Right lobe of liver (tissue), 4 donors: ENCODE measurements at regions not wholly inside any gene's neighbourhood (a gene's known extent, or its start where the extent isn't known, plus 50 kb on each side); places are given as distances from the start of the nearest gene placed in this dataset.

Source experiments
- CTCF ChIP-seq, 4 donors: fragments of 200-600 bp in 3 of 4; fragments of 450-650 bp in 1 of 4; IDR thresholded peaks; one replicate each; pipeline versions ENCODE4 v1.5.1 to v1.8.0; 2016 to 2022; ENCODE audit warnings: antibody characterized with exemption in 4 of 4, mild to moderate bottlenecking in 2 of 4
- POLR2A ChIP-seq: fragments of 450-650 bp; IDR thresholded peaks from one replicate; pipeline ENCODE4 v1.6.1; 2017; ENCODE audit warnings: antibody characterized with exemption, mild to moderate bottlenecking
- donor health status: DM: no; HTN: no; CAD: no.
- donor health status: DM: no; HTN: no; CAD: no.
- donor health status: DM: no; HTN: yes; CAD: no.

DNA sequence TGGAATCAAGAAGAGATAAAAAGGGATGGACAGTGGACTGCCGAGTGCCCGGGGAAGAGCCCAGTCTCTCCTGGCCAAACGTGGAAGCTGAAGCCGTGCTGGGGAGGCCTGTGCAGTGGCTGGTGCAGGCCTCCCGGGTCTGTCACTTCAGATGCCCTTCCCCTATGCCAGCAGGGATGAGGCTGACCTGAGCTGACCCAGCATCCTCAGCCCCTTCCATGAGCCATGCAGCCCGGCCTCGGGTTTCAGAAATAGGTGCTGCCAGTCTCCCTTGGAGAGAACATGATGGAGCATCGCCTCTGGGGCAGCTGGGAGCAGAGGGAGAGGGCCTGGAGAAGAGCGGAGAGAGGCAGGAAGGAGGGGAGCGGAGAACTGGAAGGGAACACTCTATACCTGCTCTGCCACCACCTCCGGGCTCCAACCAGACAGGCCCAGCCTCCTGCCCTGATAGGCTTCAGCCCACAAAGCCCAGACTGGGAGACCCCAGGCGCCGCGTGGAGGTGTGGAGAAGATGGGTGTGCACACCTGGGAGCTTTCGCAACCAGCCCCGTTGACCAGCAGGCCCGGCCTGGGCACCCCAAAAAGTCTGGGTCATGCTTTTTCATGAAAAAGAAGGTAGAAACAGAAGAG, 68.6 kb upstream of the PPP2R2D start:
- TF ChIP-seq CTCF (IDR thresholded peaks at IDR 0.05) (no peak), POLR2A (no peak)
